ENCODE measurements at regions not wholly inside any gene's neighbourhood (a gene's known extent, or its start where the extent isn't known, plus 50 kb on each side); places are given as distances from the start of the nearest gene placed in this dataset.

DNA sequence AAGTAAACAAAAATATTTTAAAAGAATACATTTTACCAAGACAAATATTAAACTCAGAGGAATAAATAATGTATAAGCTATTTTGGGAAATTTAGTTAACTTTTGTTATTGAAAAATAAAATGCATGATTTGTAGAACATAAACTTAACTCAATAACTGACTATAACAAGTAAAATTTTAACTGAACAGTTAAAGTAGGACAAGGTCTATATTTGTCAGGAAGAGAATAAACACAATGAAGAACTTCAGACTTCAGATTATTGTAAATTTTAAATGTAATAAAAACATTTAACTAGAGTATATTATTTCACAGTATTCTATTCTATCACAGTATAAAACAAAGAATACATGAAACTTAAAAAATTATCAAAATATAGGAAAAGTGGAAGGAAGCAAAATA, 948.8 kb upstream of the USP15 start:
- TF ChIP-seq CTCF (IDR thresholded peaks at IDR 0.05; ENCODE audit: low read depth, low read length) = no peak
- no peak for TF ChIP-seq EZH2phosphoT487 (IDR thresholded peaks at IDR 0.05; ENCODE audit: low read depth)

Data from OCI-LY3 (cell line).